ENCODE measurements at regions not wholly inside any gene's neighbourhood (a gene's known extent, or its start where the extent isn't known, plus 50 kb on each side); places are given as distances from the start of the nearest gene placed in this dataset.

DNA sequence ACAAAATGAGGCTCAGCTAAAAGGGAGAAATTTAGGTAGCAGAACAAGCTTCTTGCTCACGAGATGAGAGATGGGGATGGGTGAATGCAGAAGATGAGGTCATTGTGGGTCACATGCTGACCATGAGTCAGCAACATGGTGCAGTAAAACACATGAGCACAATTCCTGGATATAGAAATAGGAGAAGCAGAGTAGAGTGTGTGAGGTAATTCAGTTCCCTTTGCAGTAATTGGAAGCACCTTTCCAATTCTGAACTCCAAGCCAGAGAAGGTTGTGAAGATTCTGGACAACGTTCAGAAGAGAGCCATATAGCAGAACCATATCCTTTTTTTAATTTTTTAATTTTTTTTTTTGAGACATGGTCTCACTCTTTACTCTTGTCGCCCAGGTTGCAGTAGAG is 62.0 kb upstream of the LMNTD1 start:
- intact Hi-C loops (cut with DNase I; ENCODE audit: low total_unique reads): no loop called here
- no peak overlapping the region for H3K4me3 ChIP-seq
- H3K4me1 ChIP-seq: no peaks in the 10 kb centered on the region
- no peak overlapping the region for H3K27ac ChIP-seq
- 63 to 74% (median 70%) methylated on average over 3 of the region's 3 CpGs for WGBS, 5 donors
- H3K36me3 ChIP-seq: no peaks in the 10 kb centered on the region
- no peaks in the 10 kb centered on the region for H3K9me3 ChIP-seq
- TF ChIP-seq POLR2A (IDR thresholded peaks at IDR 0.05) (no peak), POLR2AphosphoS5 (IDR thresholded peaks at IDR 0.05) (no peak)
- TF ChIP-seq, protein P1, sequence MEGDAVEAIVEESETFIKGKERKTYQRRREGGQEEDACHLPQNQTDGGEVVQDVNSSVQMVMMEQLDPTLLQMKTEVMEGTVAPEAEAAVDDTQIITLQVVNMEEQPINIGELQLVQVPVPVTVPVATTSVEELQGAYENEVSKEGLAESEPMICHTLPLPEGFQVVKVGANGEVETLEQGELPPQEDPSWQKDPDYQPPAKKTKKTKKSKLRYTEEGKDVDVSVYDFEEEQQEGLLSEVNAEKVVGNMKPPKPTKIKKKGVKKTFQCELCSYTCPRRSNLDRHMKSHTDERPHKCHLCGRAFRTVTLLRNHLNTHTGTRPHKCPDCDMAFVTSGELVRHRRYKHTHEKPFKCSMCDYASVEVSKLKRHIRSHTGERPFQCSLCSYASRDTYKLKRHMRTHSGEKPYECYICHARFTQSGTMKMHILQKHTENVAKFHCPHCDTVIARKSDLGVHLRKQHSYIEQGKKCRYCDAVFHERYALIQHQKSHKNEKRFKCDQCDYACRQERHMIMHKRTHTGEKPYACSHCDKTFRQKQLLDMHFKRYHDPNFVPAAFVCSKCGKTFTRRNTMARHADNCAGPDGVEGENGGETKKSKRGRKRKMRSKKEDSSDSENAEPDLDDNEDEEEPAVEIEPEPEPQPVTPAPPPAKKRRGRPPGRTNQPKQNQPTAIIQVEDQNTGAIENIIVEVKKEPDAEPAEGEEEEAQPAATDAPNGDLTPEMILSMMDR (IDR thresholded peaks at IDR 0.05 in 8 of 11, conservative IDR thresholded peaks at IDR 0.05 in 3 of 11): no peak
- DNase-seq: no peak
- H3K27me3 ChIP-seq (replicated peaks in 1 of 7): peaks cover 0 to 5% (median 0%) of the 10 kb centered on the region in 7 donors

DNA sequence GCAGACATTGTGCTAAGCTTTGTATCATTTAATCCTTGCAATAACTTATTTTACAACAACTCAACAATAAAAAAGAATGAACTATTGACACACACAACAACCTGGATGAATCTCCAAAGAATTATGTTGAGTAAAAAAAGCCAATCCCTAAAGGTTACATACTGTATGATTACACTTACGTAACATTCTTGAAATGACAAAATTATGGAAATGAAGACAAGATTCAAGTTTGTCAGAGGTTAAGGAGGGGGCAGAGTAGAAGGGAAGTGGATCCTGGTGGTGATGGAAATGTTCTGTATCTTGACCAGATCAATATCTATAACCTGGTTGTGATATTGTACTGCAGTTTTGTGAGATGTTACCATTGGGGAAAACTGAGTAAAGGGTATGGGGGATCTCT is 63.2 kb upstream of the LMNTD1 start:
- Histone ChIP-seq H3K9me3 (no peaks in the 10 kb centered on the region), H3K27ac (no peak overlapping the region), H3K27me3 (replicated peaks in 1 of 7) (no peaks in the 10 kb centered on the region), H3K4me1 (no peaks in the 10 kb centered on the region), H3K4me3 (no peak overlapping the region), H3K36me3 (no peaks in the 10 kb centered on the region)
- WGBS, 5 donors: 80 to 94% (median 87%) methylated on average over 1 of the region's 1 CpG
- intact Hi-C loops (cut with DNase I; ENCODE audit: low total_unique reads): no loop called here
- TF ChIP-seq POLR2A (IDR thresholded peaks at IDR 0.05) (no peak), POLR2AphosphoS5 (IDR thresholded peaks at IDR 0.05) (no peak)
- TF ChIP-seq, protein P1 (IDR thresholded peaks at IDR 0.05 in 8 of 11, conservative IDR thresholded peaks at IDR 0.05 in 3 of 11): no peak
- DNase-seq: no peak

DNA sequence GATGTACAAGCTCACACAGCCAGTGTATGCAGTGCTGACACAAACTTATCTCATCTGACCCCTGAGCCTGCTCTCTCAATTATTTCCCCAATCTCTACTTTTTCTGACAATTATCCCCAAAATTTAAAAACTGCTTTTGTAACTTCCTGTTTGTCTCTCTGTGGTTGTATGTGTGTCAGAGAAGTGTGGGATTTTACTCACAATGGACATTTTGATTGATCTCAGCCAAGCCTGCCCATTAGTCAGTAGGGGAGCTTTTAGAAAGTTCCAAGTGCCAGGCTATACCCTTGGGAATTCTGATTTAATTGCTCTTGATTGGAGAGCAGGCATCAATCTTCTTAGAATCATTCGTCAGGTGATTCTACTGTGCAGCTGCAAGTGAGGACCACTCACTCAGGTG is 64.9 kb upstream of the LMNTD1 start:
- 72 to 96% (median 92%) methylated on average over 1 of the region's 1 CpG for WGBS, 5 donors
- Histone ChIP-seq H3K4me1 (no peaks in the 10 kb centered on the region), H3K36me3 (no peaks in the 10 kb centered on the region), H3K9me3 (no peaks in the 10 kb centered on the region), H3K27me3 (replicated peaks in 1 of 7) (no peaks in the 10 kb centered on the region), H3K27ac (no peak overlapping the region), H3K4me3 (no peak overlapping the region)
- no peak for TF ChIP-seq POLR2A (IDR thresholded peaks at IDR 0.05)
- TF ChIP-seq POLR2AphosphoS5 (IDR thresholded peaks at IDR 0.05): no peak
- TF ChIP-seq, protein P1 (IDR thresholded peaks at IDR 0.05 in 8 of 11, conservative IDR thresholded peaks at IDR 0.05 in 3 of 11): no peak
- DNase-seq: no peak
- intact Hi-C loops (cut with DNase I; ENCODE audit: low total_unique reads): no loop called here

DNA sequence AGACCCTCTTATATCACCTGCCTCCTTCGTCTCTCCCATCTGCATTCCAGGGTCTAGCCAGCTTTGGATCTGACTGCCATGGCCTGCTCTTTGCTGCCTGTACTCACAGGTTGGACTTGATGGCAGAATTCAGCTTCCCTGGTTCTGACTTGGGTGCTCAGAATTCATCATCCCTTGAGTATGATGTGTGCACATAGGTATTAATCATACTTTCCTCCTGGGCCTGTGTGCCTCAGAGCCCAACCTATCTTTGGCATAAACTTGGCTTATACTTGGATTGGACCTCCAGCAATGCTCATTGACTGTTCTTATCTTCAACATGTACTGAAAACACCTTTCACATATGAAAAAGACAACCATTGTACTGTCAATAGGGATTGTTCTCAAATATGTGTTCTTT is 70.7 kb upstream of the LMNTD1 start:
- Histone ChIP-seq H3K27me3 (replicated peaks in 1 of 7) (no peaks in the 10 kb centered on the region), H3K27ac (no peak overlapping the region), H3K9me3 (no peaks in the 10 kb centered on the region), H3K4me1 (no peaks in the 10 kb centered on the region), H3K4me3 (no peak overlapping the region), H3K36me3 (no peaks in the 10 kb centered on the region)
- TF ChIP-seq POLR2A (IDR thresholded peaks at IDR 0.05) (no peak), POLR2AphosphoS5 (IDR thresholded peaks at IDR 0.05) (no peak)
- TF ChIP-seq, protein P1 (IDR thresholded peaks at IDR 0.05 in 8 of 11, conservative IDR thresholded peaks at IDR 0.05 in 3 of 11): no peak
- no peak for DNase-seq
- intact Hi-C loops (cut with DNase I; ENCODE audit: low total_unique reads): no loop called here
- WGBS, 5 donors: 88 to 98% (median 95%) methylated on average over 1 of the region's 1 CpG

Measured in spleen (tissue), 11 donors.